WTC11 (cell line): ENCODE measurements at regions not wholly inside any gene's neighbourhood (a gene's known extent, or its start where the extent isn't known, plus 50 kb on each side); places are given as distances from the start of the nearest gene placed in this dataset.

Experiments
- ATAC-seq: fragments of 200-7000 bp; cut with Tn5 transposase; 2 replicates; pipeline ENCODE4 v1.10.0; 2021; ENCODE audit warnings: mild to moderate bottlenecking, moderate library complexity
- CTCF ChIA-PET: fragments of 300-600 bp; sonication (Branson Sonifier 250); formaldehyde crosslinking; loops from one replicate; lab custom pipeline; 2021; ENCODE audit warnings: antibody characterized with exemption; lab: Charles Lee
- POLR2A ChIA-PET: fragments of 350-600 bp; sonication (Branson Sonifier 250); formaldehyde crosslinking; loops from one replicate; lab custom pipeline; 2021; ENCODE audit warnings: antibody characterized with exemption; lab: Charles Lee
- DNase-seq: peaks from one replicate; pipeline ENCODE4 v3.0.0; 2021; ENCODE audit warnings: low spot score
- H3K27ac Mint-ChIP-seq: 2 replicates; pipeline ENCODE4 v1.8.0; 2021; ENCODE audit warnings: mixed read lengths
- H3K27me3 Mint-ChIP-seq: 2 replicates; pipeline ENCODE4 v1.8.0; 2021; ENCODE audit warnings: low read depth, mild to moderate bottlenecking, moderate library complexity, mixed read lengths
- H3K36me3 Mint-ChIP-seq: 2 replicates; pipeline ENCODE4 v1.8.0; 2021; ENCODE audit warnings: mixed read lengths
- H3K4me1 Mint-ChIP-seq: 2 replicates; pipeline ENCODE4 v1.8.0; 2022; ENCODE audit warnings: mixed read lengths
- H3K4me3 Mint-ChIP-seq: 2 replicates; pipeline ENCODE4 v1.8.0; 2021; ENCODE audit warnings: mild to moderate bottlenecking, moderate library complexity, mixed read lengths
- H3K9me3 Mint-ChIP-seq: 2 replicates; pipeline ENCODE4 v1.8.0; 2021; ENCODE audit warnings: mixed read lengths
- ATF1 ChIP-seq: sonication (generic); formaldehyde crosslinking; IDR thresholded peaks from 2 replicates; pipeline ENCODE4 v1.8.1; 2023; ENCODE audit warnings: mild to moderate bottlenecking, moderate library complexity, missing genetic modification reagents
- ATF3 ChIP-seq: sonication (generic); formaldehyde crosslinking; conservative IDR thresholded peaks from 2 replicates; pipeline ENCODE4 v1.8.1; 2022; ENCODE audit warnings: mild to moderate bottlenecking, missing genetic modification reagents
- ATF6 ChIP-seq: sonication (generic); formaldehyde crosslinking; IDR thresholded peaks from 2 replicates; pipeline ENCODE4 v1.8.1; 2023; ENCODE audit warnings: mild to moderate bottlenecking, missing genetic modification reagents
- GRHL2 ChIP-seq: fragments of 250-450 bp; sonication (Bioruptor Pico); IDR thresholded peaks from 2 replicates; pipeline ENCODE4 v1.8.0; 2022; ENCODE audit warnings: mild to moderate bottlenecking, moderate library complexity; ENCODE audit not compliant: insufficient replicate concordance, severe bottlenecking
- GTF2I ChIP-seq: fragments of 250-450 bp; sonication (Bioruptor Pico); conservative IDR thresholded peaks from 2 replicates; pipeline ENCODE4 v1.4.0; 2021; ENCODE audit warnings: mild to moderate bottlenecking
- HMGA2 ChIP-seq: fragments of 250-450 bp; sonication (Bioruptor Pico); IDR thresholded peaks from 2 replicates; pipeline ENCODE4 v1.4.0; 2021; ENCODE audit warnings: mild to moderate bottlenecking, moderate library complexity
- IRF2 ChIP-seq: sonication (generic); formaldehyde crosslinking; IDR thresholded peaks from 2 replicates; pipeline ENCODE4 v1.8.0; 2022; ENCODE audit warnings: low read depth, missing genetic modification reagents, borderline replicate concordance
- PRDM15 ChIP-seq: sonication (generic); formaldehyde crosslinking; IDR thresholded peaks from 2 replicates; pipeline ENCODE4 v1.8.0; 2022; ENCODE audit warnings: missing genetic modification reagents
- SMAD4 ChIP-seq: sonication (generic); formaldehyde crosslinking; IDR thresholded peaks from 2 replicates; pipeline ENCODE4 v1.8.0; 2022; ENCODE audit warnings: mild to moderate bottlenecking, missing genetic modification reagents
- TCF7 ChIP-seq: sonication (generic); formaldehyde crosslinking; IDR thresholded peaks from 2 replicates; pipeline ENCODE4 v1.8.0; 2022; ENCODE audit warnings: mild to moderate bottlenecking, low read depth, missing genetic modification reagents, moderate library complexity
- ZNF121 ChIP-seq: sonication (generic); formaldehyde crosslinking; IDR thresholded peaks from 2 replicates; pipeline ENCODE4 v1.8.0; 2023; ENCODE audit warnings: missing genetic modification reagents
- ZNF138 ChIP-seq: sonication (generic); formaldehyde crosslinking; conservative IDR thresholded peaks from 2 replicates; pipeline ENCODE4 v1.8.1; 2022; ENCODE audit warnings: mild to moderate bottlenecking, moderate library complexity, missing genetic modification reagents
- ZNF396 ChIP-seq: fragments of 250-450 bp; sonication (Bioruptor Pico); IDR thresholded peaks from 2 replicates; pipeline ENCODE4 v1.8.0; 2021; ENCODE audit warnings: mild to moderate bottlenecking, moderate library complexity, borderline replicate concordance
- ZNF425 ChIP-seq: fragments of 250-450 bp; sonication (Bioruptor Pico); conservative IDR thresholded peaks from 2 replicates; pipeline ENCODE4 v1.9.0; 2021; ENCODE audit warnings: mild to moderate bottlenecking
- TF ChIP-seq, protein P1 (sequence below): sonication (generic); formaldehyde crosslinking; IDR thresholded peaks from 2 replicates; pipeline ENCODE4 v1.8.0; 2023; ENCODE audit warnings: mild to moderate bottlenecking, missing genetic modification reagents
- TF ChIP-seq, protein P2 (sequence below): fragments of 250-450 bp; sonication (Bioruptor Pico); IDR thresholded peaks from 2 replicates; pipeline ENCODE4 v1.9.0; 2021; ENCODE audit warnings: moderate library complexity, mild to moderate bottlenecking, inconsistent platforms, borderline replicate concordance

GRCh38 chr6:150485161-150485958 lies 114.3 kb upstream of the PLEKHG1 start:
- no peak for DNase-seq
- no peak for TF ChIP-seq GRHL2
- no peak for TF ChIP-seq ZNF396 (CRISPR knock-in tag)
- no peak for TF ChIP-seq PRDM15 (CRISPR knock-in tag)
- TF ChIP-seq ZNF138: no peak
- TF ChIP-seq SMAD4 (CRISPR knock-in tag): no peak
- TF ChIP-seq, protein P1, sequence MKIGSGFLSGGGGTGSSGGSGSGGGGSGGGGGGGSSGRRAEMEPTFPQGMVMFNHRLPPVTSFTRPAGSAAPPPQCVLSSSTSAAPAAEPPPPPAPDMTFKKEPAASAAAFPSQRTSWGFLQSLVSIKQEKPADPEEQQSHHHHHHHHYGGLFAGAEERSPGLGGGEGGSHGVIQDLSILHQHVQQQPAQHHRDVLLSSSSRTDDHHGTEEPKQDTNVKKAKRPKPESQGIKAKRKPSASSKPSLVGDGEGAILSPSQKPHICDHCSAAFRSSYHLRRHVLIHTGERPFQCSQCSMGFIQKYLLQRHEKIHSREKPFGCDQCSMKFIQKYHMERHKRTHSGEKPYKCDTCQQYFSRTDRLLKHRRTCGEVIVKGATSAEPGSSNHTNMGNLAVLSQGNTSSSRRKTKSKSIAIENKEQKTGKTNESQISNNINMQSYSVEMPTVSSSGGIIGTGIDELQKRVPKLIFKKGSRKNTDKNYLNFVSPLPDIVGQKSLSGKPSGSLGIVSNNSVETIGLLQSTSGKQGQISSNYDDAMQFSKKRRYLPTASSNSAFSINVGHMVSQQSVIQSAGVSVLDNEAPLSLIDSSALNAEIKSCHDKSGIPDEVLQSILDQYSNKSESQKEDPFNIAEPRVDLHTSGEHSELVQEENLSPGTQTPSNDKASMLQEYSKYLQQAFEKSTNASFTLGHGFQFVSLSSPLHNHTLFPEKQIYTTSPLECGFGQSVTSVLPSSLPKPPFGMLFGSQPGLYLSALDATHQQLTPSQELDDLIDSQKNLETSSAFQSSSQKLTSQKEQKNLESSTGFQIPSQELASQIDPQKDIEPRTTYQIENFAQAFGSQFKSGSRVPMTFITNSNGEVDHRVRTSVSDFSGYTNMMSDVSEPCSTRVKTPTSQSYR (CRISPR knock-in tag): no peak
- TF ChIP-seq ATF3 (CRISPR knock-in tag): no peak
- no peak for TF ChIP-seq ATF6 (CRISPR knock-in tag)
- TF ChIP-seq TCF7 (CRISPR knock-in tag): no peak
- no peak for TF ChIP-seq IRF2 (CRISPR knock-in tag)
- TF ChIP-seq ZNF425 (CRISPR knock-in tag): no peak
- TF ChIP-seq ZNF121 (CRISPR knock-in tag): no peak
- no peak for TF ChIP-seq HMGA2 (CRISPR knock-in tag)
- TF ChIP-seq ATF1 (CRISPR knock-in tag): no peak
- TF ChIP-seq, protein P2, sequence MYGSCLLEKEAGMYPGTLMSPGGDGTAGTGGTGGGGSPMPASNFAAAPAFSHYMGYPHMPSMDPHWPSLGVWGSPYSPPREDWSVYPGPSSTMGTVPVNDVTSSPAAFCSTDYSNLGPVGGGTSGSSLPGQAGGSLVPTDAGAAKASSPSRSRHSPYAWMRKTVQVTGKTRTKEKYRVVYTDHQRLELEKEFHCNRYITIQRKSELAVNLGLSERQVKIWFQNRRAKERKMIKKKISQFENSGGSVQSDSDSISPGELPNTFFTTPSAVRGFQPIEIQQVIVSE (CRISPR knock-in tag): no peak
- TF ChIP-seq GTF2I (CRISPR knock-in tag): no peak
- ChIA-PET POLR2A (no interaction called here), CTCF (no interaction called here)
- Mint-ChIP-seq H3K4me1 (no peaks in the 10 kb centered on the region), H3K27me3 (no peaks in the 10 kb centered on the region; the same call in 1 of the 2 replicates), H3K4me3 (no peak overlapping the region), H3K27ac (no peak overlapping the region), H3K36me3 (peaks cover 4% of the 10 kb centered on the region; the same call in 1 of the 2 replicates), H3K9me3 (peaks cover 19% of the 10 kb centered on the region)
- no peak for ATAC-seq
